Activated naive CD4-positive, alpha-beta T cell treated with anti-CD3 and anti-CD28 coated beads, Interleukin-2, amount 10 ng/mL, durations not matched to agents 7 days and 5 days (primary cell): ENCODE measurements at regions not wholly inside any gene's neighbourhood (a gene's known extent, or its start where the extent isn't known, plus 50 kb on each side); places are given as distances from the start of the nearest gene placed in this dataset.

Experiments used
- CTCF ChIA-PET: fragments of 350-600 bp; sonication (Branson Sonifier 250); formaldehyde crosslinking; loops from one replicate; lab custom pipeline; 2021; ENCODE audit warnings: antibody characterized with exemption; lab: Charles Lee
- DNase-seq: peaks from one replicate; pipeline ENCODE4 v3.0.0-alpha.2; 2020
- H3K27ac Mint-ChIP-seq: one replicate; pipeline ENCODE4 v1.8.0; 2021; ENCODE audit warnings: mild to moderate bottlenecking, moderate library complexity, mixed read lengths
- H3K27me3 Mint-ChIP-seq: one replicate; pipeline ENCODE4 v1.8.0; 2021; ENCODE audit warnings: mild to moderate bottlenecking, mixed read lengths
- H3K36me3 Mint-ChIP-seq: one replicate; pipeline ENCODE4 v1.8.0; 2021; ENCODE audit warnings: mixed read lengths
- H3K4me1 Mint-ChIP-seq: one replicate; pipeline ENCODE4 v1.8.0; 2021; ENCODE audit warnings: mixed read lengths
- H3K4me3 Mint-ChIP-seq: one replicate; pipeline ENCODE4 v1.8.0; 2021; ENCODE audit warnings: mild to moderate bottlenecking, moderate library complexity, mixed read lengths
- H3K9me3 Mint-ChIP-seq: one replicate; pipeline ENCODE4 v1.8.0; 2021; ENCODE audit warnings: mixed read lengths

DNA sequence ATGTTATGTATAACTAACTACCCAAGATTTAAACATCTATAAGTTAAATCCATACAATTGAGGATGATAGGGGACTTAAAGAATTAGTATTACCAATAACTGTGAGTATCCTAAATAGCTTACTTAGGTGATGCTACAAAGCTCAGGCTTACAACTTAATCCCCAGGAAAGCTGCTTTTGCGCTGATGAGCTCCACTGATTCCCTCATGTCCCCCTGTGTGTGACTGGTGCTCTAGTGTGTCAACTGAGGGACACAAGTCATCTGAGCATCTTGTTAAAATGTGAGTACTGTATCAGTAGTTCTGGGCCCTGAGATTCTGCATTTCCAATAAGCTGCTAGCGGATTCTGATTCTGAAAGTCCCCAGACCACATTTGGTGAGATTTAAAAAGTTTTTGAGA, 1458.8 kb downstream of the MRPL39 start:
- H3K4me1 Mint-ChIP-seq = no peaks in the 10 kb centered on the region
- no peaks in the 10 kb centered on the region for H3K27me3 Mint-ChIP-seq
- CTCF ChIA-PET = no interaction called here
- no peak overlapping the region for H3K27ac Mint-ChIP-seq
- DNase-seq = no peak
- no peak overlapping the region for H3K4me3 Mint-ChIP-seq
- no peaks in the 10 kb centered on the region for H3K9me3 Mint-ChIP-seq
- H3K36me3 Mint-ChIP-seq = no peaks in the 10 kb centered on the region

DNA sequence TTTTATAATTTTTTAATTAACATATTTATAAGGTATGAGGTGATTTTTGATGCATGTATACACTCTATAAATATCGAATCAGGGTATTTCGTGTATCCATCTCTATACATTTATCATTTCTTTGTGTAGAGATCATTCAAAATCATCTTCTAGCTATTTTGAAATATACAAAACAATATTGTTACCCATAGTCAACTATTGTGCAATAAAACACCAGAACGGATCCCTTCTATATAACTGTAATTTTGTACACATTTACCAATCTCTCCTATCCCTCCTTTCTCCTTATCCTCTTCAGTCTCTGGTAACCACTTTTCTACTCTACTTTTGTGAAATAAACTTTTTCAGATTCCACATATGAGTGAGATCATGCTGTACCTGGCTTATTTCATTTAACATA, 1459.6 kb downstream of the MRPL39 start:
- CTCF ChIA-PET = no interaction called here
- Mint-ChIP-seq H3K4me3 (no peak overlapping the region), H3K9me3 (no peaks in the 10 kb centered on the region), H3K36me3 (no peaks in the 10 kb centered on the region), H3K27me3 (no peaks in the 10 kb centered on the region), H3K27ac (no peak overlapping the region), H3K4me1 (no peaks in the 10 kb centered on the region)
- DNase-seq = no peak

DNA sequence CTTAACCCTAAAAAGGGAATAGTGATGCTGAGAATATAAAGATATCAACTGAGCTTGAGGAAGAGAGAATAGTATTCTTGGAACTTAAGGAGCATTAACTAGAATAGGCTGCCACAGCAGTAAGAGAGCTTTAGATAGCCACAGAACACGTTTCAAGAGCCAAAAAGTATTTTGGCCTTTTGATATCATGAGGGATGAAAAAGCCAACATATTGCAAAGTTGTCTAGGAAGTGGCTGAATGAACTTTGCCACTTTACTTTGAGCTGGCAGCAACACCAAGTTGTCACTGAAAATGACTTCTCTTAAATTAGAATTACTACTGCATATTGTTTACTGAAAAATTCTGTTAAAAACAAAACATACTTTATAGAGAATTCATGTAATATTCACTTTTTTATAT, 1476.2 kb downstream of the MRPL39 start:
- H3K9me3 Mint-ChIP-seq = no peaks in the 10 kb centered on the region
- no peak for DNase-seq
- H3K27ac Mint-ChIP-seq = no peak overlapping the region
- H3K27me3 Mint-ChIP-seq = no peaks in the 10 kb centered on the region
- H3K4me3 Mint-ChIP-seq = no peak overlapping the region
- CTCF ChIA-PET = no interaction called here
- H3K36me3 Mint-ChIP-seq = no peaks in the 10 kb centered on the region
- H3K4me1 Mint-ChIP-seq = no peaks in the 10 kb centered on the region

DNA sequence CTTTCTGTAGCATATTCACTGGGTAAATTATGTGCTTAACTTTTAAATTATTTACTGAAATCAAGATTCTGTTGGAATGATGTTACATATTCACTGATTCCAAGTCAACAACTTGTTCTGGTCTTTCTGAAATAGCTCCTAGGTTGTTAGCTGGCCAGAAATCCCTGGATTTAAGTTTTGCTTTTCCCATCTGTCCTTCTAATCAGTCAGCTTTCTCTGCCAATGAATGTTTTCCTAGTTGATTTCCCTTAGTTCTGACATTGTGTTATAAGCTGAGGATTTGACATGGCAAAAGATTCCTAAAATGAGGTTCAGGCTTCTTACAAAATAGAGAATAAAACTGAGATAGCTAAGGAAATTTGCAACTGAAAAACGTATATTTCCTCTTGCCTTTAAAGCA, 1479.6 kb downstream of the MRPL39 start:
- H3K36me3 Mint-ChIP-seq = no peaks in the 10 kb centered on the region
- DNase-seq = no peak
- H3K4me3 Mint-ChIP-seq = no peak overlapping the region
- CTCF ChIA-PET = no interaction called here
- H3K27ac Mint-ChIP-seq = no peak overlapping the region
- no peaks in the 10 kb centered on the region for H3K9me3 Mint-ChIP-seq
- no peaks in the 10 kb centered on the region for H3K4me1 Mint-ChIP-seq
- no peaks in the 10 kb centered on the region for H3K27me3 Mint-ChIP-seq

DNA sequence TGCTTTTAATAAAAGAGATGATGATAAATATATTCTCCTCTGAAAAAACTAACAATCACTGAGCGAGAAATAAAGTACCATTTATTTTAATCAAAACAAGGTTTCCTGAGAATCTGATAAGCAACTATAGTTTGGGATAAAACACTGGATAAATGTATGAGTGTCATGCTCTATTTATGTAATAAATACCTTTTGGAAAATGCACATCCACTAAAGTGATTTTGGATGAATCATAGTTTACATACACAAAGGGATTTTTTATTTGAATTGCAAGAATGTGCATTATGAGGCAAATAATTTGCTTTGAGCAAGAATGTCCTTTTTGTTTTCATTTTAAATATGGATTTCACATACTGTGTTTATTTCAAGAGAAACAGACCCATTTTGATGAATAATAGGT, 1483.5 kb downstream of the MRPL39 start:
- Mint-ChIP-seq H3K4me3 (no peak overlapping the region), H3K36me3 (no peaks in the 10 kb centered on the region), H3K4me1 (no peaks in the 10 kb centered on the region), H3K27ac (no peak overlapping the region), H3K9me3 (no peaks in the 10 kb centered on the region), H3K27me3 (no peaks in the 10 kb centered on the region)
- DNase-seq = no peak
- CTCF ChIA-PET = no interaction called here

DNA sequence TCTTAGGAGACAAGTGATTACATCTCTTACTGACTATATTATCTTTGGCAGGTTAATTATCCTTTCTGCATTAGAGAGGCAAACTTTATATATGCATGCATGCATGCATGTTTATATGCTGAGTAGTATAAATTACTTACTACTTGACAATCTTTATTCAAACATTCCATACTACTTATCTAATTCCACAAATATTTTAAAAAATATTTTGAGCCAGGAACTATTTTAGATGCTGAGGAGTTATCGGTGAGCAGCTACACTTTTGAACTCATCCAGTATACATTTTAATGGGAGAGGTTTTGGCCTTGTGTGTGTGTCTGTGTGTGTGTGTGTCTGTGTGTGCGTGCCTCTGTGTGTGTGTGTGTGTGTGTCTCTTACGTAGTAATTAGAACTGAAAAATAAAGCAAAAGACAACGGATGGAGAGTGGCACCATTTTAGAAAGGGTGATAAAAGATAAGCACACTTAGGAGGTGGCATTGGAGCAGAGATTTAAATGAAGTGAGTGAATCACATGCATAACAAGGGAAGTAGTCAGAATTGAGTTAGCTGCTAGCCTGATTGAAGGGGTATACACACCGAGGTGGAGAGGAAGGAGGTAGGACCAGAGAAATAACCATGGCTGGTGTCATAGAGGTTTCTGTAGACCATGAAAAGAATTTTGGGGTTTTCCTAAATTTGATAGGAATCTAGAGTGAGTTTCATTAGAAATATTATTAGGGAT, 1488.4 kb downstream of the MRPL39 start:
- DNase-seq = no peak
- CTCF ChIA-PET = no interaction called here
- no peaks in the 10 kb centered on the region for H3K36me3 Mint-ChIP-seq
- H3K27me3 Mint-ChIP-seq = no peaks in the 10 kb centered on the region
- no peaks in the 10 kb centered on the region for H3K4me1 Mint-ChIP-seq
- H3K27ac Mint-ChIP-seq = no peak overlapping the region
- H3K4me3 Mint-ChIP-seq = no peak overlapping the region
- H3K9me3 Mint-ChIP-seq = no peaks in the 10 kb centered on the region

DNA sequence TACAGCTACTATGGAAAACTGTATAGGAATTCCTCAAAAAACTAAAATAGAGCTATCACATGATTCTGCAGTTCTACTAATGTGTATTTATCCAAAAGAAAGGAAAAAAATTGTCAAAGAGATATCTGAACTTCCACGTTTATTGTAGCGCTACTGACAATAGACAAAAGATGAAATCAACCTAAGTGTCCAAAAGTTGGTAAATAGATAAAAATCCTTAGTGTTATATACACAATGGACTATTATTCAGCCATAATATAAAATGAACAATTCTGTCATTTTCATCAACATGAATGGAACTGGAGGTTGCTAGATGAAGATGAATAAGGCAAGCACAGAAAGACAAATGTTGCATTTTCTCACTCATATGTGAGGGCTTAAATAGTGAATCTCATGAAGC, 1492.1 kb downstream of the MRPL39 start:
- H3K27ac Mint-ChIP-seq = no peak overlapping the region
- CTCF ChIA-PET = no interaction called here
- H3K36me3 Mint-ChIP-seq = no peaks in the 10 kb centered on the region
- H3K4me3 Mint-ChIP-seq = no peak overlapping the region
- no peaks in the 10 kb centered on the region for H3K4me1 Mint-ChIP-seq
- no peak for DNase-seq
- H3K27me3 Mint-ChIP-seq = no peaks in the 10 kb centered on the region
- no peaks in the 10 kb centered on the region for H3K9me3 Mint-ChIP-seq

DNA sequence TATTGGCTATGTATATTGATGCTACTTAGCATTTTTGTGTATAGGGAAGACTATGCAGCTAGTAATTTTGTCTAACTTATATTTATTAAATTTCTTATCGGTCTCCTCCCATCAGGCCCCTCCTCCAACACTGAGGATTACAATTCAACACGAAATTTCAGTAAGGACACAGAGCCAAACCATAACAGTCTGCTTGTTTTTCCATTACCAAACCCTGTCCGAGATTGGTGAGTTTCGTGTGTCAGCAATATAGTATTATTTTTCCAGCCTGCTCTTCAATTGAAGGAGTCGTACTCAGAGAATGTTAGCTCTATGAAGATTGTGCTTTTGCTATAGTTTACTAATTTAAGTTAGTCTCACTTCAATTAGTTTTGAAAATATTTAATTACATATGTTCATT, 1495.3 kb downstream of the MRPL39 start:
- no peak for DNase-seq
- Mint-ChIP-seq H3K9me3 (no peaks in the 10 kb centered on the region), H3K4me3 (no peak overlapping the region), H3K36me3 (no peaks in the 10 kb centered on the region), H3K4me1 (no peaks in the 10 kb centered on the region), H3K27me3 (no peaks in the 10 kb centered on the region), H3K27ac (no peak overlapping the region)
- CTCF ChIA-PET = no interaction called here

DNA sequence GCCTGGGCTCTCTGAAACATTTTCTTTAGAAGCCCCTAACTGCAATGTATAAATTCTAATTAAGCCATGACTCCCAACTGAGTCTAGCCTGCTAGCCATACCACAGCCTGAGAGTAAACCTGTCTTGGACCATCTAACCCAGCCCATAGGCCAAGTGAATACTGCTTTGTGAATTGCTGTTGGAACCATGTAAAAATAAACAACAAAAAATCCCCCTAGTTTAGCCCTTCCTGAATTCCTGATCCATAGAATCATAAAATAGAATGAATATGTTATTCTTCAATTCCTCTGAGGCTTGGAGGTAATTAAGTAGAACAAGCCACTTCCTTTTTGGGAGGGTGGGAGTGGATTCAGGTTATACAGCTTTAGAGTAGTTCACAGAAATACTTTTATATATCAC, 1496.4 kb downstream of the MRPL39 start:
- DNase-seq = no peak
- Mint-ChIP-seq H3K27me3 (no peaks in the 10 kb centered on the region), H3K4me3 (no peak overlapping the region), H3K27ac (no peak overlapping the region), H3K4me1 (no peaks in the 10 kb centered on the region), H3K9me3 (no peaks in the 10 kb centered on the region), H3K36me3 (no peaks in the 10 kb centered on the region)
- CTCF ChIA-PET = no interaction called here

DNA sequence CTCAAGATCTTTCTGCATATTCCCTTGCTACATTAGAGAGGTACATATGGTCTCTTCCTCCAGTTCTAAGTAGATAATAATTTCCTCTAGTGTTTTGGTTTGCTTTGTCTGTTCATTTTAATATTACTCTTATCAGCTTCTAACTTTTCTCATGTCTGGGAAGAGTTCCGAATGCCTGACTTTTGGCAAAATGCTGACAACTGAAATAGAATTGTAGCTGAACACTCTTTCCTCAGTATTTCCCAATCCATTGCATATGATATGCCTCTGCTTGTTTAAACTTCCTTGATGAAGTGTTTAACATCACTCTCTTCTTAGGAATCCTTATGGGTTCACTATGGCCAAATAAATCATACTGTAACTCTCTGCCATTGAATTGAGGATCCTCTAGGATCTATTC, 1510.1 kb downstream of the MRPL39 start:
- DNase-seq = no peak
- no peaks in the 10 kb centered on the region for H3K9me3 Mint-ChIP-seq
- CTCF ChIA-PET = no interaction called here
- no peaks in the 10 kb centered on the region for H3K36me3 Mint-ChIP-seq
- H3K27me3 Mint-ChIP-seq = no peaks in the 10 kb centered on the region
- no peaks in the 10 kb centered on the region for H3K4me1 Mint-ChIP-seq
- no peak overlapping the region for H3K4me3 Mint-ChIP-seq
- H3K27ac Mint-ChIP-seq = no peak overlapping the region

DNA sequence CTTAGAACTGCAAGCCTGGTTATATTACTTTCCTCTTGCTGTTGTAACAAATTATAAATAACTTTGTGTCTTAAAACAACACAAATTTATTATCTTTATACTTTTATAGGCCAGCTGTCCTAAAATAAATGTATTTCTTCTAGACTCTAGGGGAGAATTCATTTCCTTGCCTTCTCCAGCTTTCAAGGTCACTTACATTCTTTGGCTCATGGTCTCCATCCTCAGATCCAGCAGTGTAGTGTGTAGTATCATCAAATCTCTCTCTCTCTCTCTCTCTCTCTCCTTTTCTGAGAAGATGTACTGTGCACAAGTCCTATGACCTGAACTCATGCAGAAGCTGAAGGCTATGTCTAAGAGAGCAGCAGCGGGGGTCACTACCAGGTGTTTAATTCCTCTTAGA, 1510.6 kb downstream of the MRPL39 start:
- Mint-ChIP-seq H3K27me3 (no peaks in the 10 kb centered on the region), H3K4me3 (no peak overlapping the region), H3K27ac (no peak overlapping the region), H3K36me3 (no peaks in the 10 kb centered on the region), H3K9me3 (no peaks in the 10 kb centered on the region), H3K4me1 (no peaks in the 10 kb centered on the region)
- no peak for DNase-seq
- CTCF ChIA-PET = no interaction called here

DNA sequence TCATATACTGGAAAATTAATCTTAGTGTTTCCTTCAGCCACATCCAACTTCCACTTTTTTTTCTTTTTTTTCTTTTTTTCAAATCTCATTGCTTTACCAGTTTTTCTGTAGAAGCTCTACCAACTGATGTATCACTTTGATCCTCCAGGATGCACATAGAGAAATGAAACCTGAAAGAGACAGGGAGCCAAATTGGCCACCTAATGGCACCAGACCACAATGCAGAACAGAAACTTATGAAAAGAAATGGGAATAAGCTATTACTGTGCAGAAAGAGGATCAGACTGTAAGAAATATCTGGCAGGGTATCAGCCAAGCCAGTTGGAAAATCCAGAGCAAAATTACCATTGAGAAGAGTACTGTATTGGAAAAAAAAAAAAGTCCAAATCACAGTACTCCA, 1514.2 kb downstream of the MRPL39 start:
- no peak overlapping the region for H3K4me3 Mint-ChIP-seq
- H3K9me3 Mint-ChIP-seq = no peaks in the 10 kb centered on the region
- no peaks in the 10 kb centered on the region for H3K4me1 Mint-ChIP-seq
- no peak overlapping the region for H3K27ac Mint-ChIP-seq
- H3K27me3 Mint-ChIP-seq = no peaks in the 10 kb centered on the region
- no peak for DNase-seq
- H3K36me3 Mint-ChIP-seq = no peaks in the 10 kb centered on the region
- CTCF ChIA-PET = no interaction called here

DNA sequence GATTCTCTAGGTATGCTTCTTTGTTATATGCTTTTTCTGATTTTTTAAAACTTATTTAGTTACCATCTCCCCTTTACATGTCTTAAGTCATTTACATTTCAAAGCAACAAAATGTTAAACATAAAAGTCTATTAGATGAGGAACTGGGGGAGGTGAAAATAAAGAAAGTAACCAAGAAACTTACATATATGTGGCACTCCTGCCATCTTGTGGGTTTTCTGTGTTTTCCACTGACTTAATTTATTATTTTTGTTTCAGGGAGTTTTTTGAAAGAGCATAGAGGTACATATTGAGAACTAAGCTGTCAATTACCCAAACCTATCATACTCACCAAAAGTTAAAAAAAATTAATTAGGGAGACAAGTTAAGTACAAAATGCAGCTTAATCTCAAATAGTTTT, 1531.1 kb downstream of the MRPL39 start:
- Mint-ChIP-seq H3K27ac (no peak overlapping the region), H3K4me3 (no peak overlapping the region), H3K9me3 (peaks cover 4% of the 10 kb centered on the region), H3K36me3 (no peaks in the 10 kb centered on the region), H3K4me1 (no peaks in the 10 kb centered on the region), H3K27me3 (no peaks in the 10 kb centered on the region)
- CTCF ChIA-PET = no interaction called here
- DNase-seq = no peak

DNA sequence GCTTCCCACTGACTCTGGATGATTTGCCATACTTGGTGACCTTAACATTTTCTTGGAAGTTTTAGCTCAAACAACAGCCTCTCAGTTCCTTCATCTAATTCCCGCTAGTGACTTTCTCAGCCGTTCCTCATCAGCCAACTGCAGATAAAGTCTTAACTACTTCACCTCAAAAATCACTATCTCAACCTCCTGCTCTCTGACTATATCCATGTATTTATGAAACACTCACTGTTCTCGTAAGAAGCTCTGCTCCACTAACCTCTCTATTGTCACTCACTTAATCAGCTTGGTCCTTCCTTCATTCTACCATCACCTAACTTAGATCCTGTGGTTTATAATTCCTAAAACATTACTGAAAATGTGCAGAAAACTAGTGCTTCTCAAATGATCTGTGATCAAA, 1551.6 kb downstream of the MRPL39 start:
- Mint-ChIP-seq H3K27me3 (no peaks in the 10 kb centered on the region), H3K4me3 (no peak overlapping the region), H3K27ac (no peak overlapping the region), H3K36me3 (no peaks in the 10 kb centered on the region), H3K9me3 (no peaks in the 10 kb centered on the region), H3K4me1 (no peaks in the 10 kb centered on the region)
- DNase-seq = no peak
- CTCF ChIA-PET = interaction anchor here (0.8 kb wide), 1 partner anchor 10 kb away, joined by 3 read pairs; no protein-coding TSS in a partner anchor

DNA sequence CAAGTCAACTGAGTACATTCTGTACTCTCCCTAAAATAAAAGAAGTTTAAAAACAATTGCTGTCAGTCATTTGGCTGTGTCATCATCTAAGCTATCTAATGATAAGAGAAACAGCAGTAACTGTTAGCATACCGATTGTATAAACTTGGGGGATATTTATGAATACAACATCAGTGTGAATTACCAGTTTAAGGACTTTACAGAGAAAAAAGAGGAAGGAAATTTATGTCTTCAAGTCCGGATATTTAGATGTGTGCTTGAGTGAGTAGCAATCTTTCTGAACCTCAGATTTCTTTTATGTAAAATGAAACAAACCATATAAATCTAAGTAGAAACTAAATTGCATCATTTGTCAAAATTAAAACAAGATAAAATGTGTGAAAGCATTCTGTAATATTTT, 1557.0 kb downstream of the MRPL39 start:
- CTCF ChIA-PET = no interaction called here
- Mint-ChIP-seq H3K4me1 (peaks cover 11% of the 10 kb centered on the region), H3K27ac (no peak overlapping the region), H3K9me3 (no peaks in the 10 kb centered on the region), H3K27me3 (no peaks in the 10 kb centered on the region), H3K36me3 (no peaks in the 10 kb centered on the region), H3K4me3 (no peak overlapping the region)
- DNase-seq = no peak
